DND-41 (cell line): ENCODE measurements at regions not wholly inside any gene's neighbourhood (a gene's known extent, or its start where the extent isn't known, plus 50 kb on each side); places are given as distances from the start of the nearest gene placed in this dataset.

ENCODE experiments used
- ATAC-seq: fragments of 200-7000 bp; cut with Tn5 transposase; 3 replicates; pipeline ENCODE4 v1.9.1; 2021; ENCODE audit warnings: low read depth; ENCODE audit not compliant: insufficient read depth
- DNase-seq: peaks from one replicate; pipeline ENCODE4 v3.0.0-alpha.2; 2020
- H2AFZ ChIP-seq: 2 replicates; pipeline ENCODE4 v1.6.0; 2012; ENCODE audit warnings: low read depth, low read length
- H3K27ac ChIP-seq: 2 replicates; pipeline ENCODE4 v1.5.1; 2012; ENCODE audit warnings: low read length, inconsistent platforms
- H3K27me3 ChIP-seq: fragments of 200-600 bp; sonication (generic); 2 replicates; pipeline ENCODE4 v1.6.0; 2012; ENCODE audit warnings: low read length, mild to moderate bottlenecking, inconsistent platforms; ENCODE audit not compliant: insufficient read depth, poor library complexity
- H3K36me3 ChIP-seq: 2 replicates; pipeline ENCODE4 v1.5.1; 2012; ENCODE audit warnings: low read length, inconsistent platforms; ENCODE audit not compliant: insufficient read depth
- H3K4me1 ChIP-seq: 2 replicates; pipeline ENCODE4 v1.5.1; 2012; ENCODE audit warnings: mild to moderate bottlenecking, low read length; ENCODE audit not compliant: insufficient read depth
- H3K4me2 ChIP-seq: 2 replicates; pipeline ENCODE4 v1.6.0; 2012; ENCODE audit warnings: mild to moderate bottlenecking, moderate library complexity, low read length, inconsistent platforms; ENCODE audit not compliant: insufficient read depth
- H3K4me3 ChIP-seq, 2 experiments: fragments of 200-600 bp in 1 of 2; shearing (Covaris generic) in 1 of 2; 2 replicates each; pipeline ENCODE4 v1.5.1; 2012 to 2016; ENCODE audit warnings: inconsistent platforms in 2 of 2, low read length in 2 of 2, mild to moderate bottlenecking in 2 of 2, low read depth in 1 of 2, moderate library complexity in 1 of 2
- H3K79me2 ChIP-seq: 2 replicates; pipeline ENCODE4 v1.6.0; 2012; ENCODE audit warnings: low read length, inconsistent platforms; ENCODE audit not compliant: insufficient read depth
- H3K9ac ChIP-seq: 2 replicates; pipeline ENCODE4 v1.6.0; 2012; ENCODE audit warnings: low read depth, mild to moderate bottlenecking, inconsistent platforms, low read length, moderate library complexity
- H3K9me3 ChIP-seq: 2 replicates; pipeline ENCODE4 v1.5.1; 2012; ENCODE audit warnings: low read length, moderate library complexity, mild to moderate bottlenecking, inconsistent platforms; ENCODE audit not compliant: insufficient read depth, severe bottlenecking
- H4K20me1 ChIP-seq: 2 replicates; pipeline ENCODE4 v1.6.0; 2012; ENCODE audit warnings: low read length; ENCODE audit not compliant: insufficient read depth
- EZH2 ChIP-seq: IDR thresholded peaks from 3 replicates; pipeline ENCODE4 v1.6.1; 2012; ENCODE audit warnings: borderline replicate concordance, low read depth, mild to moderate bottlenecking, moderate library complexity, low read length, inconsistent platforms; ENCODE audit not compliant: severe bottlenecking
- TF ChIP-seq, protein P1 (sequence below): IDR thresholded peaks from 2 replicates; pipeline ENCODE4 v1.5.1; 2012; ENCODE audit warnings: borderline replicate concordance, low read length, moderate library complexity, mild to moderate bottlenecking; ENCODE audit not compliant: poor library complexity, severe bottlenecking; ENCODE audit errors: extremely low read depth

DNA sequence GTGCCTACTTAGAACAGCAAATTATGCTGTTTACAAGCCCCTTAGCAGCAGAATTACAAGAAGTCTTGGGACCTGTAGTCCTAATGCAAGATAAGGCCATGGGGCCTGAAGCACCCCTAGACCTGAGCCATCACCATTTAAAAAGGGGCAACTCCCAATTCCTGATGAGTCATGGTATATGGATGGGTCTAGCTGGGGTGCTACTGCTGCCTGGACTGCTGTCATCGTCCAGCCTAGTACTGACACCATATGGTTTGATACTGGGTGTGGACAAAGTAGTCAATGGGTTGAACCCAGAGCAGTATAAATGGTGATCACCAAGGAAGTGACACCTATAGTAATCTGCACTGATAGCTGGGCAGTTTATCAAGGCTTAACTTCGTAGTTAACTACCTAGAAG, 450.0 kb downstream of the IPMK start:
- no peaks in the 10 kb centered on the region for H3K4me1 ChIP-seq
- no peaks in the 10 kb centered on the region for H3K27me3 ChIP-seq
- H3K9ac ChIP-seq: no peak overlapping the region
- no peaks in the 10 kb centered on the region for H3K79me2 ChIP-seq
- no peak overlapping the region for H2AFZ ChIP-seq
- DNase-seq (no peak), ATAC-seq (no peak)
- no peak overlapping the region for H3K4me2 ChIP-seq
- TF ChIP-seq, protein P1, sequence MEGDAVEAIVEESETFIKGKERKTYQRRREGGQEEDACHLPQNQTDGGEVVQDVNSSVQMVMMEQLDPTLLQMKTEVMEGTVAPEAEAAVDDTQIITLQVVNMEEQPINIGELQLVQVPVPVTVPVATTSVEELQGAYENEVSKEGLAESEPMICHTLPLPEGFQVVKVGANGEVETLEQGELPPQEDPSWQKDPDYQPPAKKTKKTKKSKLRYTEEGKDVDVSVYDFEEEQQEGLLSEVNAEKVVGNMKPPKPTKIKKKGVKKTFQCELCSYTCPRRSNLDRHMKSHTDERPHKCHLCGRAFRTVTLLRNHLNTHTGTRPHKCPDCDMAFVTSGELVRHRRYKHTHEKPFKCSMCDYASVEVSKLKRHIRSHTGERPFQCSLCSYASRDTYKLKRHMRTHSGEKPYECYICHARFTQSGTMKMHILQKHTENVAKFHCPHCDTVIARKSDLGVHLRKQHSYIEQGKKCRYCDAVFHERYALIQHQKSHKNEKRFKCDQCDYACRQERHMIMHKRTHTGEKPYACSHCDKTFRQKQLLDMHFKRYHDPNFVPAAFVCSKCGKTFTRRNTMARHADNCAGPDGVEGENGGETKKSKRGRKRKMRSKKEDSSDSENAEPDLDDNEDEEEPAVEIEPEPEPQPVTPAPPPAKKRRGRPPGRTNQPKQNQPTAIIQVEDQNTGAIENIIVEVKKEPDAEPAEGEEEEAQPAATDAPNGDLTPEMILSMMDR: no peak
- TF ChIP-seq EZH2: no peak
- H3K27ac ChIP-seq: no peak overlapping the region
- H3K4me3 ChIP-seq: no peak overlapping the region
- no peaks in the 10 kb centered on the region for H3K9me3 ChIP-seq
- no peaks in the 10 kb centered on the region for H4K20me1 ChIP-seq
- no peaks in the 10 kb centered on the region for H3K36me3 ChIP-seq

DNA sequence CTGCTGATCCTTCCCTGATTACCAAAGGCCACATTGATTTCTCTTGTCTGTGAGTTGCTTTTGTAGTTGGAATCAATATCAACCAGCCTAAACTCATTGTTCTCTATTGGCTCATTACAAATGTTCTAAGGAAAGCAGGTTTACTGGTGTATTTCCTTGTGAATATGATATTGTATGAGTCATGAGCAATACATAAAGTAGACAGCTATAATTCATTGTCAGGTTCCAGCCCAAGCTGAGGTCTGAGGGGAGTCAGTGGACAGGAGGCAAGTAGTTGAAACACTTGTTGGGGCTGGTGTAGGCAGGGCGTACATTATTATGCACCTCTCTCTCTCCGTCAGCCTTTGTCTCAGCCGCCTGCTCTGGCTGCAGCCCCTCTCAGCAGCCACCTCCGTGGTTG, 451.7 kb downstream of the IPMK start:
- Histone ChIP-seq H3K27ac (no peak overlapping the region), H3K9ac (no peak overlapping the region), H3K79me2 (no peaks in the 10 kb centered on the region), H3K4me2 (no peak overlapping the region), H3K4me1 (no peaks in the 10 kb centered on the region), H3K4me3 (no peak overlapping the region), H3K27me3 (no peaks in the 10 kb centered on the region), H3K36me3 (no peaks in the 10 kb centered on the region), H4K20me1 (no peaks in the 10 kb centered on the region), H3K9me3 (no peaks in the 10 kb centered on the region), H2AFZ (no peak overlapping the region)
- TF ChIP-seq EZH2: no peak
- TF ChIP-seq, protein P1: no peak
- DNase-seq (no peak), ATAC-seq (no peak)

DNA sequence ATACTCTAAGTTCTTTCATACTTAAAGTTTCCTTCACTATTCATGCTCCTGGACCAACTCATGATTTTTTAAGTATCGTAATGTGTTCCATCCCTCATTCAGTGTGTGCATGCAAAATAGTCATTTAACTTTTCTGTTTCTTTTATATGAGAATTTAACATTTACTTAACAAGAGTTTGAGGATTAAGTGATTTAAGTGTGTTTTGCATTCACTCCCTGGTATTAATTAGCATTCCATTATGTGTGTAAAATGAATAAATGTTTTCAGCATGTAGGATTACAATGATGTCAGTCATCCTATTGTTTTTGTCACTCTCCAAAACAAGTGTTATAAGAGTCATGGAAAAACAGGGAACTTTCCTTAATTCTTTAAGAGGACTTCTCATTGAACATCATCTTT, 457.7 kb downstream of the IPMK start:
- no peaks in the 10 kb centered on the region for H3K4me1 ChIP-seq
- no peaks in the 10 kb centered on the region for H4K20me1 ChIP-seq
- TF ChIP-seq, protein P1: no peak
- no peak for TF ChIP-seq EZH2
- no peak overlapping the region for H3K4me3 ChIP-seq
- H3K9me3 ChIP-seq: no peaks in the 10 kb centered on the region
- H3K27me3 ChIP-seq: no peaks in the 10 kb centered on the region
- no peaks in the 10 kb centered on the region for H3K79me2 ChIP-seq
- no peak overlapping the region for H3K27ac ChIP-seq
- H2AFZ ChIP-seq: no peak overlapping the region
- H3K4me2 ChIP-seq: no peak overlapping the region
- no peaks in the 10 kb centered on the region for H3K36me3 ChIP-seq
- DNase-seq (no peak), ATAC-seq (no peak)
- H3K9ac ChIP-seq: no peak overlapping the region

DNA sequence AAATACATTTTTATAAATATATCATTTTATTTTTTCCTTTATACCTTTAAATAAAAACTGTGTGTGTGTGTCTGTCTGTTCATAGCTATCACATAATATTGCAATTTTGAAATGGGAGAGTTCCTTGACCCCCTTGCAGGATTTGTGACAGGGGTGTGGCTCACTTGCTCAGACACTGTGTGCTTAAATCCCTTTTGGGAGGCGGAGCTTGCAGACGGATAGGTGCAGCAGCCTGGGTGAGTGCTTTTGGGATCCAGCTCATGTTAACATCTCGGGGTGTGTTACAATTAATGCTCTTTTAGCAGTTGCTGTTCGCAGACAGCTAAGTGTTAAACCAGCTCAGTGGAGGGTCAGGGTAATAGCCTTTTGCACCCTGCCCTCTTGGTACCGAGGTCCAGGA, 459.8 kb downstream of the IPMK start:
- H3K9ac ChIP-seq: no peak overlapping the region
- H3K79me2 ChIP-seq: no peaks in the 10 kb centered on the region
- H3K27ac ChIP-seq: no peak overlapping the region
- H3K4me3 ChIP-seq: no peak overlapping the region
- no peaks in the 10 kb centered on the region for H4K20me1 ChIP-seq
- H3K36me3 ChIP-seq: no peaks in the 10 kb centered on the region
- no peaks in the 10 kb centered on the region for H3K4me1 ChIP-seq
- no peak overlapping the region for H2AFZ ChIP-seq
- ATAC-seq (no peak), DNase-seq (no peak)
- H3K9me3 ChIP-seq: no peaks in the 10 kb centered on the region
- no peaks in the 10 kb centered on the region for H3K27me3 ChIP-seq
- H3K4me2 ChIP-seq: no peak overlapping the region
- TF ChIP-seq, protein P1: no peak
- TF ChIP-seq EZH2: no peak
